NCI-H2029 treated with DMSO at 0.1 percent for 48 hours (cell line): ENCODE measurements at regions not wholly inside any gene's neighbourhood (a gene's known extent, or its start where the extent isn't known, plus 50 kb on each side); places are given as distances from the start of the nearest gene placed in this dataset.
"Not testable (repeated sequence)": the region's sequence is repeated elsewhere in the genome, so short reads cannot be mapped to it uniquely, and the experiment has no call there.

Experiments used
- DNase-seq: peaks from one replicate; lab custom pipeline; 2025; lab: John Stamatoyannopoulos, UW

DNA sequence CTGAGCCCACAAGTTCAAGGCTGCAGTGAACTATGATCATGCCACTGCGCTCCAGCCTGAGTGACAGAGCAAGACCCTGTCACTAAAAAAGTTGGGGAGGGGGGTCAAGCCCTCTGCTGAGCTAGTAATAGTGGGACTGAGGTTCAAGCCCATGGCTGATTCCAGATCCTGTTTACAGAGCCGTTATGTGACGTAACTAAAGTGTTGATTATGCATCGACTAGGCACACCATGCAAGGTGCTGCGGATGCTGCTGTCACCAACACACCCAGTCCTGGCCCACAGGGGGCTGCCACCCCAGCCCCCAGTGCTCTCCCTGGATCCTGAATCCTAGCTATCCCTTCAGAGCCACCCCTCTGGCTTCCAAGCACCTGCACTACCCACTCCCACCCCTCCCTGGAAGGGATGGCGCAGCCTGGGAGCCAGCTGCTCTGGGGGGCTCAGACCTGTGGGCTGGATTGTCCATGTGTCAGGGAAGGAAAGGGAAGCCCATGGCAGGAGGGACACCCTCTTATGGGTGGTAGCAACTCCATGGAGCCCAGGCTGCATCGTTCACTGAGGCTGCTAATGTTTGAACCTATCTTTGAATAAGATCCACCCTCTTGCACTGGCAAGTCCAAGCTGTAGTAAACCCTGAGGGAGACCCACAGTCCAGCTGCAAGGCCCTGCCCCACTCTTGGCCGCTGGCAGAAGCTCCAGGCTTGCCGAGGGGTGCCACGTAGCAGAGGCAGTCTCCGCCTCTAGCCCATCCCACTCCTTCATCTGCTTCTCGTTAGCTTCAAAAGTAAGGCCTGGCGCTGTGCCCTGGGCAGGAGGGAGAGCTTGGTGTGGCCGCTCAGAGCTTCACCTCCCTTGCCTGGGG, 95.0 kb downstream of the SNX5 start:
- DNase-seq = peak; percentile 63

GRCh38 chr20:17872959-17873358, 95.6 kb downstream of the SNX5 start:
- no peak for DNase-seq

GRCh38 chr20:17872434-17872833, 96.2 kb downstream of the SNX5 start:
- no peak for DNase-seq

GRCh38 chr20:17871886-17872285, 96.7 kb downstream of the SNX5 start:
- DNase-seq = no peak

DNA sequence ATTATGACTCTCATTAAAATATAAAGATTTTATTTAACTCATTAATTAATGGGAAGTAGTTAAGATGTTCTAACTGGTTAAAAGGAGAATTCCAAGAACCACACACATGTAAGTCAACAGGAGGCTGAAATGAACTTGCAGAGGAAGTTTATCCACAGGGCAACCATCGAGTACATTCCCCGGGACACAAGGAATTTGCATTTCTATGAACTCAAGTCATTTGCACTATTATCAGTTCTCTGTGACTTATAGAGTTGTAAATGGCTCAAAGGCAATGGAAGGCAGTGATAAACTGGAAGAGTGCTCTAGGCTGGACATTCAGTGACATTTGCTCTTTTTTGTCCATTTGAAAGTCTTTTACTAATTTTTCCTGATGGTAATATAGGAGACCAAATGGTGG, 97.4 kb downstream of the SNX5 start:
- no peak for DNase-seq

DNA sequence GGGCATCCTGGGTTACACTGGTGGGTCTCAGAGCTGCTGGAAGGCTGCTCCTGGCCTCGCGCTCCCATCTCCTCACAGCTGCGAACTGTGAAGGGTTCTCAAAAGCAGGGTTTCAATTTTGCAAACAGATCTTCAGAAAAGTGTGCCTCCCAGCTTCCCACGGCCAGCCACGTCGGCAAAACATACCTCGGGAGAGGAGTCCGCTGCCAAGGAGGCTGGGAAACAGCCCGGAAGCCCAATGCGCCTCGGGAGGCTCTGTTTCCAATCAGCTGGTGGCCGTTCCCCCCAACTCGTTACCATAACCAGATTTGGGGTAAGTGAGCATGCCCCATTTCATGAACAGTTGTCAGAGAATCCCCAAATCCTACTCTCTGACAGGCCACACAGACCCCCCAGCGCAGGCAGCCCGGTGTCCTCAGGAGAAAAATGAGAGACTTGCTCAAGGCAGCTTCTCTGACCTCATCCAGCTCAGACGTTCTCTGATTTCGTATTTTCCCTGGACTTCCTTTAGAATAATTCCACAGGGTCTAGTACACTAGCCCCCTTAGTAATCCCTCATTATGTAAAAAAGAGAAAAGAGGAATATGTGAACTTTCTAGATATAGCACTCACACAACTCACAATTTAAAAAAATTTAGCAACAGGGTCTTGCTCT, 98.4 kb downstream of the SNX5 start:
- no peak for DNase-seq

GRCh38 chr20:17869295-17869994, 99.1 kb downstream of the SNX5 start:
- DNase-seq = no peak

- no peak for DNase-seq
These were observed 99.8 kb downstream of the SNX5 start for GRCh38 chr20:17868700-17869231.

GRCh38 chr20:17868151-17868550, 100.4 kb downstream of the SNX5 start:
- no peak for DNase-seq

- no peak for DNase-seq
These were observed 101.3 kb downstream of the SNX5 start for GRCh38 chr20:17867131-17867925.

- DNase-seq = no peak
These were observed 102.2 kb downstream of the SNX5 start for GRCh38 chr20:17866234-17867001.

DNA sequence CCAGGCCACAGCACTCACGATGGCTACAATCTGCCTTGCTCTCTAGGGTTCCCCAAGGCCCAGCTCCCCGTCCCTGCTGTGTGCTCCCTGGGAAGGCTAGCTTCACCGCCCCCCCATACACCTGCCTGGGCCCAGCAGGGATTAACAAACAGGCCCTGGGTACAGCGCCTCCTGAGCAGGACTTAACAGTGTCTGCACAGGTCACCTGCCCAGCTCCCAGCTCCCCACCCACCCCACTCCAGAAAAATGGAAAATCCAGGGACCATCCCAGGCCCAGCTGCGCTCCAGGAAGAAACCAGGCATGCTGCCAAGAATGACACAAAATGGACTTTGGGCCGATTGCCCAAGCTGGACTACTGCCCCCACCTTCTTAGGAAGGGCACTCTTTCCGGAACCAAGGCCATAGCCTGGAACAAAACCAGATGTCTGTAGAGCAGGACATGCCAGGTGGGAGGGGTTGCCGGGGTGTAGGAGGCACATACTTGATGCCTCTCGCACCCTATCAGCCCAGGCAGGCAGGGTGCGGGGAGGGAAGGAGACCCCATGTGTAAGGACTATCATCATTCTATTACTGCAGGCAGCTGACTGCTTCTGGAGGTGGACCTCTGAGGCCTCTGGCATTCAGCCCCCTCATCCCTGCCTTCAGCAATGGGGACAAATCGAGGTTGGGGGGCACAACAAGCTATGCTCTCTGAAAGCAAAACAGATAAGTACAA, 104.9 kb downstream of the SNX5 start:
- no peak for DNase-seq

DNA sequence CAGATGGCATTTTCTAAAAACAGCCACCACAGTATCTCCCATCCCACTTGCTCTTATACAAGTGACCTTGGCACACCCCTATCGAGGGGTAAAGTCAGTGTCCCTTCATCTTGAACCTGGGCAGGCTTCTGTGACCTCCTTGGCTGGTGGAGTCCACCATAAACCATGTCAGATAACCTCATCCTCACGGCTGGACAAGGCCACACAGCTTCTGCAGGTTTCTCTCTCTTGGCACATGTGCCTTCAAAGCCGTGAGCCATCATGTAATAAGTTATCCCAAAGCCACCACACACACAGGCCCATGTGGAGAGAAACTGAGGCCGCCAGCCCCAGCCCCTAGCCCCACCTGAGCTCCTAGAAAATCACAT, 105.4 kb downstream of the SNX5 start:
- no peak for DNase-seq

DNA sequence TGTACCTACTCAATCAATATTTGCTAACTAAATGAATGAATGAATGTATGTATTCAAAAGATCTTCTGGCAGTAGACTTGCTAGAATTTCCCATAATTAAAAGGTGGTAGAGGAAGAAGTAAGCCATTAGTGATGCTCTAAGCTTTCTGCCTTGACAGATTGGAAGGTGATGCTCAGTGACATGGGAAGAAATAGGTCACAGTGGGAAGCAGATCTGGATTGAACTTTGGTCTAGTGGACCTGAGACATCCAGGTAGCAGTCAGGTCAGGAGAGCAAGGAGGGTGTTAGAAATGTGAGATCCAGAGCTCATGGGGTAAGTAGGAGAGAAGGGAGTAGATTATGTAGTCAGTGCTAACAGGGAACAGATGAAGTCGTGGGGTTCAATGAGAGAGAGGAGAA, 106.4 kb downstream of the SNX5 start:
- DNase-seq = no peak

GRCh38 chr20:17861620-17862019, 107.0 kb downstream of the SNX5 start:
- not testable (repeated sequence) for DNase-seq

DNA sequence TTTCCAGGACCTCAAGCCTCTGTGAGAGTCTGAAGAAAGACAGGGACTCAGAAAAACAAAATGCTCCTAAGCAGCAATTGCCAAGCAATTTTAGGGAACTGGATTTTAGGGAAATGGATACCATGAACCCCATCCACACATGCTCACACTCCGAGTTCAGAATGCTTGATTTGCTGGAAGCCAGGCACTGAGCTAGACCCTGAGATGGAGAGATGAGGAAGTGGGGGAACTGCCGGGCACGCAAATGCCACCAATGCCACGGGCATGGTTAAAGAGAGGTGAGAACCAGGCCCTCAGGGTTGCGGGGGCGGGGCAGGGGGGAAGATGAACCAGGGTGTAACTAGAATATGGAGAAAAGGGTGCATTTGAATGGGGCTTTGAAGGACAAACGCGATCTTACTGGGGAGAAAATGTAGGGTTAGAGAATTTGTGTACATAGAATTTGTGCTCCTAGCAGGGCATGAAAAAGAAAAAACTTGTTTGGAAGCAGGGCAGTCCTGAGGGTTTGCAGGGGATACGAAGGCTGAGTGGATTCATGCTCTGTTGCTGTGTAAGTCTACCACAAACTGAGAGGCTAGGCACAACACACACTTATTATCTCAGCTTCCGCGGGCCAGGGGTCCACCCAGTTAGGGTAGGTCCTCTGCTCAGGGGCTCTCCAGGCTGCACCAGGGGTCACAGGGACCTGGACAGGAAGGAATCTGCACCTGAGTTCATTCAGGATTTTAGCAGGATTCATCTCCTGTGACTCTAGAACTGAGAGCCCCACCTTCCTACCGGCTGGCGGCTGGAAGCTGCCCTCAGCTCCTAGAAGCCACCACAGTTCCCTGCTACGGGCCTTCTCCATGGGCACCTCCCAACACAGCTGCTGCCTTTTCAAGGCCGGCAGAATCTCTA, 108.0 kb downstream of the SNX5 start:
- DNase-seq = no peak

DNA sequence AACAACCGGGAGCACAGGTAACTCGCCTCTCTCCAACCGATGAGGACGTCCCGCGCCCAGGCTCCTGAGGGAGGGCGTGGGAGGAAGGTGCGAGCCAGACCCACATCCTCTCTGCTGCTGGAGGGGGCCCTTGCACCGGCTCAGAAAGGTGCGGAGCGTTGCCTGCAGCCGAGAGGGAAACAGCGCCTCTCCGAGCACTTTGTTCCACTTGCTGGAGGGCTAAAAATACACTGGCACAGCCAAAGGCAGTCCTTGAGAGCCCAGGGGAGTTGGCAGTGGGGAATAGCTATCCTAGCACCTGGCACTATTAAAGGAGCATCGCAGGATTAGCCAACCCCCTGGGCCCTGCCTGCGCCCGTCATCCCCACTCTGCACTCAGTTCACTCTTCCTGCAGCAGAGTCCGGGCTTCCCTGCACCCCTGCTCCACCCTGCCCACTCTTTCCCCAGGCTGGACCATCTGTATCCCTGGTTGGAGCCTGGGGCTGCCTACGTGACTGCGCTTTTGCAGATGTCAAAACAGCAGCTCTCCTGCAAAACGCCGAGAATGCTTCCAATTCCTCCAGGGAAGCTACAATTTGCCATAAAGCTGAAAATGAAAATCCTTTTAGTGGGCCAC, 108.9 kb downstream of the SNX5 start:
- peak; percentile 58 for DNase-seq

DNA sequence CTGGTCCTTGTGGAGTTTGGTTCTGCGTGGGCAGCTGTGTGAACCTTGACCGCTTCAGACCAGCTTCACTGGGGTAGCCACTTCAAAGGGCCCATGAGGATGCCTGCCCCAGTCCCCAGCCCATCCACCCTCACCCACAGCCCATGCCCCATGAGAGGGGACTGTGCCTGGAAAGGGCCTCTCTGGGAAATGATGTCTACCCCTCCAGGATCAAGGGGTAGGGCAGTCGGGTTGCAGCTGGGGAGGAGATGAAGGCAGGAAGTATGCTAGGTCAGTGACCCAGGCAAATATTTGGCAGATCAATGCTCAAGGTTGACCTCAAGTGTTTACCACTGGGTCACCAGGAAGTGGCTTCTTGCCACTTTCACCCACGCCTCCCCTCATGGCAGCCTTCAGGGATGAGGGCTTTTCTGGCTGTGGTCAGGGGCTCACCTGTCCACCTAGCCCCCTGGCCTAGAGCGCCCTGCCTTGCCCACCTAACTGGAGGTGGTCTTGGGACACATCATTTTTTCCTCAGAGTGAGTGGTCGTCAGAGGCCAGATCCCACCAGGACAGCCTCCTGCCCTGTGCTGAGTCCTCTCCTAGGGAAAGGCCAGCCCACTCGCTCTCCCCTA, 109.5 kb downstream of the SNX5 start:
- DNase-seq = no peak
